Stimulated activated CD8-positive, alpha-beta memory T cell treated with anti-CD3 and anti-CD28 coated beads, Interleukin-15, amount 100 ng/mL, for 4 hours (primary cell): ENCODE measurements at regions not wholly inside any gene's neighbourhood (a gene's known extent, or its start where the extent isn't known, plus 50 kb on each side); places are given as distances from the start of the nearest gene placed in this dataset.

ENCODE experiments used
- DNase-seq, 2 donors: peaks; one replicate each; pipeline ENCODE4 v3.0.0-alpha.2; 2020; ENCODE audit warnings: low read depth in 2 of 2

GRCh38 chr6:98532004-98532403 is 302.4 kb upstream of the POU3F2 start:
- DNase-seq = no peak

- DNase-seq = no peak
Observed at GRCh38 chr6:98539741-98540140, 294.6 kb upstream of the POU3F2 start.

DNA sequence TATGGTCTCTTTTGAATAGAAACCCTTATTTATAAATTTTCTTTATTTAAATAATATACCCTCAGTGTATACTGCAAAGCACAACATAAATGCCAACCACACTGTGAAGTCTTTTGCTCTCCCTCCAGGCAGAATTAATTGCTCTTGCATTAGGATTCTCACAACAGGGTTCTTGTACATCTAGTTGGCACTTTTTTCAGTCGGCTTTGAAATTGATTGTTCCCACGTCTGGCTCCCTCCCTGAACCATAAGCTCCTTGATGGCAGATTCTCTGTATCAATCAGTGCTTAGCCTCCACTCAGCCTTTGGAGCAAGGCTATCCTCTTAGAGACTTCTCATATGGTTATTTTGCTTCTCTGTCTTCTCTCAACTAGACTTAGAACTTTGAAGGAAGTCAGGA is 288.0 kb upstream of the POU3F2 start:
- no peak for DNase-seq

DNA sequence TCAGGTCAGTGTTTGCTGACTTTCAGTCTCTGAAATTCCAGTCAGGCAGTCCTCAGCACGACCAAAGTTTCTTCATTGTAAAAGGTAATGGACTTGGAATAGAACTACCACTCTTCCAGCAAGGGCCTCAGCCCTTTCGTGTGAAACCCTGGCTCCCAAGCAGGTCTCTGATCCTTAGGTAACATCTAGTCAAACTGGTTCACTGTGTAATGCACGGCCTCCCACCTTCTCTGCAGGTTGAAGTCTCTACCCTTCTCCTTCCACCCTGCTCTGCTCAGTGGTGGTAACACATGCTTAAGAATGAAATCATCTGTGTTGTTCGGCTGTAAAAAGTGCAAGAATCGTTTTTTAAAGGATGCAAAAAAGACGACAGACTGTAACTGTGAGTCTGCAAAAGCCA is 287.2 kb upstream of the POU3F2 start:
- no peak for DNase-seq

GRCh38 chr6:98547634-98548033 is 286.7 kb upstream of the POU3F2 start:
- DNase-seq = no peak

DNA sequence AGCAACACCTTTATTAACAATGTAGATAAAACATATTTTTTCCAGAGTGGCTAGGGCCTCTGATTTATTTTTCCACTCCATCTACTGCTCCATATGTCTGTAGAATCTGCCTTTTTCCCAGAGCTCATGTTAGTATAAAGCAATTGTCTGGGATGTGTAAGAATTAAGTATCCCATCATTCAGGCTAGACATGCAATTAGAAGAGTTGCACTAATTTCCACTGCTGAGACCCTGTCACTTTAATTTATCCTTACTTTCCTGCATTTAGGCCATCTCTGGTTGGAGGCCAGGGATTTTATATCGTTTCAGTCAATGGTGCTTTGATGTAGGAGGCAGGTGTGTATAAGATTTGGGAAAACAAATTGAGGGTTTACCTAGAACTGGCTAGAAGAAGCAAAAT is 286.1 kb upstream of the POU3F2 start:
- DNase-seq = no peak

GRCh38 chr6:98560418-98560817 is 274.0 kb upstream of the POU3F2 start:
- no peak for DNase-seq

DNA sequence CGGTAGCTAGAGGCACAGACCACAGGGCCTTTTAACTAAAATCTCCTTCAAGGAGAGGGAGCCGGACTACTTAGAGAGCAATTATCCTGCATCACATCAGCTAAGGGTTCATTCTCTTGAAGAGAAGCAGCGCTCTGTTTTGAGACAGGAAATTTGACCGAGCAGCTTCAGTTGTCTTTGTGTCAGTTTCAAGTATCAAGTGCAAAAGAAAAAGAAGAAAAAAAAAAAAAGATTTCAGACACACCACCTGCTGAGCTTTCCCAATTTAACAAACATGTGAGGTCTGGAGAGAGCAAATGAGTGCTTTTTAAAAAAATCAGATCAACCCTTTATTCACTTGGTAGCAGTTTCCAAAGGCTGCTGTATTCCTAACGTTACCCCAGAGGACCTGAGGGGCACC is 273.5 kb upstream of the POU3F2 start:
- no peak for DNase-seq

DNA sequence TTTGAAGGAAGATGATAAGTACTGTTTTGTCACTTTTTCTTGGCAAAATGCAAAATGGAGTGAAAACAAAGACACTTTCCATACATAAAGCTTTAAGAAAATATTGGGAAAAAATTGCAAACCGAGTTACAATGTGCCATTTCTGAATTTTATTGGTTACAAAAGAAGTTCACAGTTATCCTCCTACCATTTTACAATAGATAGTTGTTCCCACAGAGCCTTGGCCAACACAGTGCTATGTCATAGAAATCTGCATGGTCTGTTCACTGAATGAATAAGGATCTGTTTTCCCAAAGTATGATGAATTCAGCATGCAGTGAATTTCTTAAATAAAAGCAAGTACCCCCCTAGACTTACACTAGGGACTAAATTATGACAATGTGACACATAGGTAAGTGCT is 268.2 kb upstream of the POU3F2 start:
- no peak for DNase-seq

DNA sequence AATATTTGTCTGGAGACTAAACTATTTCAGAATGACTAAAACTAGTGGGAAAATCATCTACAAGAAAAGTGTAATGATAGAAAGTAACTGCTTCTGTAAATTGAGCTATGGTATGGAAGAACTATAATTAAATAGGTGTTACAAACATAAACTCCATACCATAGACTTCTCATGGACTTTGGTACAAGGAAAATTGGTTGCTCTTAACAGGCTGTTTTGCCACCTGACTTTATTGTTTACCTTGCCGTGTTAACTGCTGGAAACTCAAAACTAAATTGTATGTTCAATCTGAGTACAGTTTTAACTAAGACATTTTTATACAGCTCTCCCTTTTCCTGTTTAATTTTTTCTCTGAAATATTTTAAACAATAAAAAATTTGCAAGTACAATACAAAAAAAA is 261.8 kb upstream of the POU3F2 start:
- DNase-seq = no peak

DNA sequence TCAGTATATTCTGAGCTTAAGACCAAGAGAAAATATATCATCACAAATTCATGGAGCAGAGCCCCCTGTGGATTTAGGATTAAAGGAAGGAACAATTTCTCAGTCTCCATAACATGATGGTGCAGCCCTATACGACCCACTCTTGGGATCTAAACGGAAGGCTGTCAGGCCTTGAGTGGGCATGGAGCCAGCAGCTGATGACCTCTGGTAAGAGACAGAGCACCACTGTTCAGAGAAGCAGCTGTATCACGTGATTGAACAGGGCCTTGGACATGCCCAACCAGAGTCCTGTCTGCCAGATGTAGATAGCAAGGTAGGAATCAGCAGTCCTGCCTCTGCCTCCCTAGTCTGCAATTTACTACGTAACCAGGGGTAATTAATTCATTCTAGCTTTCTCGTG is 259.4 kb upstream of the POU3F2 start:
- DNase-seq = no peak

- no peak for DNase-seq
Observed at GRCh38 chr6:98576791-98577190, 257.6 kb upstream of the POU3F2 start.

DNA sequence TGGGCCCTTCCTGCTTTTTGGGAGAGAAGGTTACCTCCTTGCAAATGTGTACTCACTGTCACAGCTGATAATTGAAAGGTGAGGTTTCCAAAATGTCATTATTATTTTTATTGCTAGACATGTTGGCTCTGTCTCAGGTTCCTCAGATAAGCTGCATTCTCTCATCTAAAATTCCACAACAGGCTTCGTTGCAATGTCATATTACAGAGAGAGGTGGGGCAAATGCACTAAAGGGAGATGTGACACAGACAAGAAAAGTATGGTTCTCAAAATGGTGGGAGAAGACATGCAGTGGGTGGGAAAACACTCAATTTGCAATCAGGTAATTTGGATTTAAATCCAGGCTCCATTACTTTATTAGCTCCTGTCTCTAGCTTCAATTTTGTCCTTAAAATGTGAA is 256.4 kb upstream of the POU3F2 start:
- DNase-seq = no peak

DNA sequence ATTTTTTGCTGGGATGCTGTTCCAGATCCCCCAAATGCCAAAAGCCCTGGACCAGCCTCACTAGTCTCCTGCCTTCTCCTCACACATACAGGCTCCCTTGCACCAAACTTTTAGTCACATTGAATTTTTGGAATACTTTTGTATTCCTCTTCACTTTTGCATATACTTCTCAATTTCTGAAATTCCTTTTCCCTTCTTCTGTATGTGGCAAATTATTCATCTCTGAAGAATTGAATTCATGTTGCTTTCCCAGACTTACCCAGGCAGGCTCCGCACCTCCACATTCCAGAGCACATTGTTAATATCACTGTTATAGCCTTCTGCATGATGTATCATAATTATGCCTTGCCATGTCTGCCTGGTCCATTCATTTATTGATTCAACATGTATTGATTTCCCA is 255.3 kb upstream of the POU3F2 start:
- DNase-seq = no peak

- DNase-seq = no peak
Observed at GRCh38 chr6:98579941-98580340, 254.4 kb upstream of the POU3F2 start.

- DNase-seq = no peak
Observed at GRCh38 chr6:98581705-98582104, 252.7 kb upstream of the POU3F2 start.

DNA sequence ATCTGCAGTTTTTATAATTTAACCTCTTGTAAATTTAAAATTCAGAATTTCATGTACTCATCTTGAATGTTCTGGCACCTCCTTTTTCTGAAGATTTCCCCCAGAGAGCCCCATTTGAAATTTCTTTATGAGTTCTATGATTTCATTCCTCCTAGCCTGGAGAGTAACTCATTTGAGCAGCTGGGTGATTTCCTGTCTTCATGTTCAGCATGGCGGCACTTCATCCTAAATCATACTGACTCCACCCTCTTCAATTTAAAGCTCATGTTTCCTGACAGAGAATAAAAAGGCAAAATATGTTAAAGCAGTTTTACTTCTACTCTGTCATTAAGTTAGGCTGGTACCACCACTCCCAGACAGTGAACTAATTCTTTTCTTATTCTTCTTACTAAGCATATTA is 250.9 kb upstream of the POU3F2 start:
- DNase-seq = no peak

GRCh38 chr6:98586163-98586562 is 248.2 kb upstream of the POU3F2 start:
- no peak for DNase-seq

DNA sequence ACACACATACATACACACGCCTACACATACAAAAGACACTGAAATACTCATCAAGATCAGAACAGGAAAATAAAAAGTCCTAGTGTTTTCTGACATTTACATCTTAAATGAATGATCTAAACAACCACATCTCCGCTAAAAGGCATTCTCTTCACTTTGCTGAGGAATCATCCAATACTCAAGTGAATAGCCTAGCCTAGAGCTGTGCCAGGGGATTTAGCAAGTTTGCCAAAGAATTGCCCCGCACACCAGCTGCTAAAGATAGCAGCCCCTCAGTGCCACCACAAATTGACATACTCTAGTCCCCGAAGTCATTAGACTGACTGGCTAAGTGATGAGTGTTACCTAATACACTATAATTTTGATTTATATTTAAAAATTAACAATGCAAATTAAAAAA is 246.8 kb upstream of the POU3F2 start:
- no peak for DNase-seq

GRCh38 chr6:98589536-98589935 is 244.8 kb upstream of the POU3F2 start:
- no peak for DNase-seq

DNA sequence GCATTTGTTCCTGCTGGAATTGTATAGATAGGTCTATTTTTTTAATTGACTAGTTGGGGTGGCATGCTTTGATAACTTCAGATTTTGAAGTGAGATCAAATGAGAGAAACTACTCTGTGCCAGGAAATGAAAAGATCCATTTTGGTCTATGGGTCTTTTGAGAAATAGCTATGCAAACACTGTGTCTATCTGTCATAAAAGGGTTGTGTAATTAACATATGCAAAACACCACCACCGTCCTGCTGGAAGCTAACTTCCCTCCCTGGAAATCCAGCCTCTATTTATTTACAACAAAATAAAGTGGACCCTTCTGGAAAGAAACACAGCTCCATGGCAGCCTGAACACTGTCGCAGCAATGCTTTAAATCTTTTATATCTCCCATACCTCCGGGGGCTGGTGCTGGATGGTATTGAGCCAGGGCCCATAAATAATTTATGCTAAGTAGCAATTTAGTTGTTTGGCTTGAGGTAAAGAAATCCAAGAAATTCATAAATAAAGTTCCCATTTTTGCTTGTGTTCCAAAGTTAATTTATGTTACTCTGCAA is 244.2 kb upstream of the POU3F2 start:
- no peak for DNase-seq

DNA sequence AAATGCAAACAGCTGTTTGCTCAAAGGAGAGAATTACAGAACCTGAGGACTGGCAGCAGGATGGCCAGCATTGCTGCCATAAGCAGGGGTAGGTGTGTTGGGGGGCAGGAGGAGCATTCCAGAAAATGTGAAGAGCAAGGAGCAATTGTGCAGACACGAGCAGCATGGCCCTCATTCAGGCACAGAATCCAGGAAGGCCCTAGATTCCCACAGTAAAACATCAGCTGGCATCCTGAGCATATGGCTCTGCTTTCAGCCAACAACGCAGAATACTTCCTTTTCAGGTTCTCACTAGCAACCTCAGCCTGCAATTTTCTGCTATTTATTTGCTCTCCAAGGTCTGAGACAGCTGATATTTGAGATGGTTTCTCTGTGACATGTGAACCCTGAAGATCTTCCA is 243.4 kb upstream of the POU3F2 start:
- no peak for DNase-seq

DNA sequence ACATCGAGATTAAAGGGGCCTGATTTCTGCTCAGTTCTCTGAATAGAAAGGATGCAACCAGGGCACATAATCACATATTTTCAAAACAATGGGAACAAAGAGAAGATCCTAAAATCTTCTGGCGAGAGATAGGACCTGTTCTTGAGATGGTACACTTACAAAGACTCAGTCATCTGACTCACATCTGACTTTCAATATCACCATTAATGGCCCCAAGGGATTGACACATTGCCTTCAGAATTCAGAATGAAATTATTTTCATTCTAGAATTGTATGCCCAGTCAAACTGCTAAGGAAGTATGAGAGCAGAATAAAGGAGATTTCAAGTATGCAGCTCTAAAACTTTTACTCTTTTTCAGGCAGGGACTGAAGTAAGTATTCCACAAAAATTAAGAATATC is 240.7 kb upstream of the POU3F2 start:
- DNase-seq = no peak

GRCh38 chr6:98601716-98602115 is 232.7 kb upstream of the POU3F2 start:
- DNase-seq = no peak

GRCh38 chr6:98605705-98606104 is 228.7 kb upstream of the POU3F2 start:
- DNase-seq = no peak
